WI38 (cell line): ENCODE measurements at regions not wholly inside any gene's neighbourhood (a gene's known extent, or its start where the extent isn't known, plus 50 kb on each side); places are given as distances from the start of the nearest gene placed in this dataset.

Source experiments
- H3K4me3 ChIP-seq: 2 replicates; pipeline ENCODE4 v1.5.1; 2011; ENCODE audit warnings: low read depth, mild to moderate bottlenecking, control low read depth, low read length
- CTCF ChIP-seq: IDR thresholded peaks from 2 replicates; pipeline ENCODE4 v1.5.1; 2012; ENCODE audit warnings: low read depth, mild to moderate bottlenecking, control low read depth, low read length

GRCh38 chr6:1153696-1154245 is 158.1 kb upstream of the FOXQ1 start:
- no peak for TF ChIP-seq CTCF
- no peak overlapping the region for H3K4me3 ChIP-seq

- H3K4me3 ChIP-seq: no peak overlapping the region
- no peak for TF ChIP-seq CTCF
These were observed 165.4 kb upstream of the FOXQ1 start for GRCh38 chr6:1146500-1146899.

GRCh38 chr6:1145768-1146218 is 166.1 kb upstream of the FOXQ1 start:
- TF ChIP-seq CTCF: no peak
- H3K4me3 ChIP-seq: no peak overlapping the region

GRCh38 chr6:1144842-1145767 is 166.8 kb upstream of the FOXQ1 start:
- no peak overlapping the region for H3K4me3 ChIP-seq
- TF ChIP-seq CTCF: no peak

- no peak for TF ChIP-seq CTCF
- no peak overlapping the region for H3K4me3 ChIP-seq
These were observed 168.2 kb upstream of the FOXQ1 start for GRCh38 chr6:1143655-1144054.

- no peak for TF ChIP-seq CTCF
- no peak overlapping the region for H3K4me3 ChIP-seq
These were observed 172.6 kb upstream of the FOXQ1 start for GRCh38 chr6:1139155-1139890.
